Brain microvascular endothelial cell (primary cell): ENCODE measurements at regions not wholly inside any gene's neighbourhood (a gene's known extent, or its start where the extent isn't known, plus 50 kb on each side); places are given as distances from the start of the nearest gene placed in this dataset.
"Not testable (repeated sequence)": the region's sequence is repeated elsewhere in the genome, so short reads cannot be mapped to it uniquely, and the experiment has no call there.

Experiments used
- DNase-seq: peaks from one replicate; pipeline ENCODE4 v3.0.0-alpha.2; 2020
- H3K27ac ChIP-seq: fragments of 250-450 bp; sonication (Bioruptor Pico); 2 replicates; pipeline ENCODE4 v1.5.1; 2020; ENCODE audit warnings: mild to moderate bottlenecking, moderate library complexity
- H3K27me3 ChIP-seq: fragments of 250-450 bp; sonication (Bioruptor Pico); replicated peaks from 2 replicates; pipeline ENCODE4 v1.5.1; 2020; ENCODE audit warnings: mild to moderate bottlenecking
- H3K36me3 ChIP-seq: fragments of 250-450 bp; sonication (Bioruptor Pico); replicated peaks from 2 replicates; pipeline ENCODE4 v1.5.1; 2020; ENCODE audit warnings: mild to moderate bottlenecking
- H3K4me3 ChIP-seq: 2 replicates; pipeline ENCODE4 v1.5.1; 2011; ENCODE audit warnings: low read depth, mild to moderate bottlenecking, control low read depth, low read length, moderate library complexity
- CTCF ChIP-seq: IDR thresholded peaks from 2 replicates; pipeline ENCODE4 v1.5.1; 2011; ENCODE audit warnings: low read depth, mild to moderate bottlenecking, moderate library complexity, low read length, control low read depth, inconsistent platforms; ENCODE audit errors: missing control alignments
- in situ Hi-C: cut with HindIII; loops from 2 replicates; pipeline ENCODE4 v1.10.0; 2017; ENCODE audit warnings: low sequenced_read_pairs, low pct_ligation_motif_present

- DNase-seq, result no peak
- Histone ChIP-seq H3K4me3 (no peak overlapping the region), H3K27ac (no peak overlapping the region), H3K27me3 (no peaks in the 10 kb centered on the region), H3K36me3 (no peaks in the 10 kb centered on the region)
- in situ Hi-C loops, result no loop called here
- TF ChIP-seq CTCF, result no peak
Observed at GRCh38 chr3:177362626-177363025, 165.3 kb upstream of the TBL1XR1 start.

DNA sequence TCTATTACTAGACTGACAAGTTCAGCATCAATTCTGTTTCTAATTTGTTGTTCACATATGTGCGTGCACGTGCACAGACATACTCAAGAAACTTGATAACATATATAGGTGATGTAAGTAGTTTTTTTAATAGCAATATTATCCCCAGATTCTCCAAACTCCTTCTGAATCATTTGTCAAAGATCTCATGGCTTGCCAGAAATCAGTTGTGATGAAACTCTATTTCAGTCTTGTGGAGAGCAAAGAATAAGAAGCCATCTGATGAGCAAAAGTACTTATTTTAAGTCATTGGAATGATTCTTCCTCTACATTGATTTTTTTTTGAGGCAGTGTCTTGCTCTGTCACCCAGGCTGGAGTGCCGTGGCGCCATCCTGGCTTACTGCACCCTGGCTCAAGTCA is 167.0 kb upstream of the TBL1XR1 start:
- in situ Hi-C loops, result no loop called here
- no peak overlapping the region for H3K4me3 ChIP-seq
- no peak for TF ChIP-seq CTCF
- H3K27me3 ChIP-seq, result no peaks in the 10 kb centered on the region
- H3K27ac ChIP-seq, result no peak overlapping the region
- DNase-seq, result no peak
- no peaks in the 10 kb centered on the region for H3K36me3 ChIP-seq

DNA sequence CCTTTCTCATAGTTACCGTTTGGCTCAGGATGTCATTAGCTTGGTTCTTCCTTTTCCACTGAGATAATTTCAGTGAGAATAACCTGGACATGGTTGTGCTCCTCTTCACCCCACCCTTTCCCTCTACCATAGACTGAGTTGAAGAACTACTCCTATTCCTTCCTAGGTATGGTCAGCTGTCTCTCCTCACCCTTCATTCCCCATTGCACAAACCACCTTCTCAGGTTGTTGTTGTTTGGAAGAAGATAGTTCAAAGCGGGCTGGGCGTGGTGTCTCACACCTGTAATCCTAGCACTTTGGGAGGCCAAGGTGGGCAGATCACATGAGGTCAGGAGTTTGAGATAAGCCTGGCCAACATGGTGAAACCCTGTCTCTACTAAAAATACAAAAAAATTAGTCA is 168.0 kb upstream of the TBL1XR1 start:
- H3K36me3 ChIP-seq, H3K4me3 ChIP-seq, H3K27ac ChIP-seq, in situ Hi-C loops, H3K27me3 ChIP-seq, DNase-seq: not testable (repeated sequence)

DNA sequence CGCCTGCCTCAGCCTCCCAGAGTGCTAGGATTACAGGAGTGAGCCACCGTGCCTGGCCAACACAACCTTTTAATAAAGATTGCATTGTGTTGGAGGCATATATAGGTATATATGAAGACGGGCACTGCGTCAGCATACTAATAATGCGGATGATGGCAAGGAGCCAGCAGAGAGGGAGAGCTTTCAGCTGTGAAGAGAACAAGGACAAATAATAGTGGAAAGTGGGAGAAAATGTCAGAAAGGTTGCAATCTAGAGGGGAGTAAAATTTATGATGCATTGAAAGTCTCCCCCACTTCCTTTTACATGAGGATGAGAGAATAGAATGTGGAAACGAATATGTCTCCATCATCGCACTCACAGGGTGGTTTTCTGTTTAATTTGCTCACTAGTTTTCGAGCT is 170.5 kb upstream of the TBL1XR1 start:
- Histone ChIP-seq H3K4me3 (no peak overlapping the region), H3K36me3 (no peaks in the 10 kb centered on the region), H3K27ac (no peak overlapping the region), H3K27me3 (no peaks in the 10 kb centered on the region)
- no peak for DNase-seq
- in situ Hi-C loops, result no loop called here
- TF ChIP-seq CTCF, result no peak

- in situ Hi-C loops, result no loop called here
- Histone ChIP-seq H3K4me3 (no peak overlapping the region), H3K27ac (no peak overlapping the region), H3K36me3 (no peaks in the 10 kb centered on the region), H3K27me3 (no peaks in the 10 kb centered on the region)
- no peak for DNase-seq
- no peak for TF ChIP-seq CTCF
Observed at GRCh38 chr3:177370246-177370822, 173.1 kb upstream of the TBL1XR1 start.

DNA sequence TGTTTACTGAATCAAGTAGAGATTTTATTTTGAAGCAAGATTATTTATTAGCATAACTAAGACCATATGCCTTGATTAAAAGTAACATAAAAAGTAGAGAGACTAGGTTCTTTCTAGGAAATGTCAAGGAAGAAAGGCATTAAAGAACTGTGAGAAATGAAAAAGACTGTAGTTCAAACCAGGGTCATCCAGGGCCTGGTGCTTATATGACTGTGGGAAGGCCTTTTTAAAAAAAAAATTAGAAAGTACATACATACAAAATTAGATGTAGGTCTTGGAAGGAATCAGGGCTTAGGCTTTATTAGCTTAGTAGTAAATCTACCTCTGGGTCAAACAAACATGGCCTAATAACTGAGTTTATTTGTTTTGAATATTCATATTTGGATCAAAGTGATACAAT is 173.9 kb upstream of the TBL1XR1 start:
- in situ Hi-C loops, result no loop called here
- DNase-seq, result no peak
- TF ChIP-seq CTCF, result no peak

More for the DNA sequence above, 173.9 kb upstream of the TBL1XR1 start:
- Histone ChIP-seq H3K27me3 (no peaks in the 10 kb centered on the region), H3K36me3 (no peaks in the 10 kb centered on the region), H3K27ac (no peak overlapping the region), H3K4me3 (no peak overlapping the region)
